Parathyroid adenoma (tissue), 2 donors: ENCODE measurements at regions not wholly inside any gene's neighbourhood (a gene's known extent, or its start where the extent isn't known, plus 50 kb on each side); places are given as distances from the start of the nearest gene placed in this dataset.

ENCODE experiments used
- H2AFZ ChIP-seq: fragments of 300-600 bp; sonication (generic); one replicate; pipeline ENCODE4 v1.7.0; 2017; ENCODE audit warnings: antibody characterized with exemption, mild to moderate bottlenecking
- H3K27ac ChIP-seq: fragments of 300-600 bp; sonication (generic); one replicate; pipeline ENCODE4 v1.7.0; 2017
- H3K27me3 ChIP-seq: fragments of 300-600 bp; sonication (generic); one replicate; pipeline ENCODE4 v1.7.0; 2017; ENCODE audit warnings: low read length; ENCODE audit not compliant: control insufficient read depth, insufficient read depth
- H3K36me3 ChIP-seq: fragments of 300-600 bp; sonication (generic); one replicate; pipeline ENCODE4 v1.7.0; 2017; ENCODE audit warnings: low read length; ENCODE audit not compliant: control insufficient read depth, insufficient read depth
- H3K4me1 ChIP-seq: fragments of 300-600 bp; sonication (generic); one replicate; pipeline ENCODE4 v1.7.0; 2017; ENCODE audit warnings: control low read depth
- H3K4me2 ChIP-seq: fragments of 300-600 bp; sonication (generic); one replicate; pipeline ENCODE4 v1.7.0; 2017; ENCODE audit warnings: low read length
- H3K4me3 ChIP-seq: fragments of 300-600 bp; sonication (generic); one replicate; pipeline ENCODE4 v1.7.0; 2017; ENCODE audit warnings: low read depth, low read length
- H3K79me2 ChIP-seq: fragments of 300-600 bp; sonication (generic); one replicate; pipeline ENCODE4 v1.7.0; 2017; ENCODE audit warnings: control low read depth
- H3K9ac ChIP-seq: fragments of 300-600 bp; sonication (generic); one replicate; pipeline ENCODE4 v1.7.0; 2017; ENCODE audit warnings: mild to moderate bottlenecking
- H3K9me3 ChIP-seq: fragments of 300-600 bp; sonication (generic); one replicate; pipeline ENCODE4 v1.7.0; 2017; ENCODE audit warnings: low read length; ENCODE audit not compliant: control insufficient read depth
- CTCF ChIP-seq: fragments of 300-600 bp; sonication (generic); IDR thresholded peaks from one replicate; pipeline ENCODE4 v1.7.0; 2017; ENCODE audit warnings: antibody characterized with exemption, mild to moderate bottlenecking
- donor health status: primary hyperparathyroidism.

DNA sequence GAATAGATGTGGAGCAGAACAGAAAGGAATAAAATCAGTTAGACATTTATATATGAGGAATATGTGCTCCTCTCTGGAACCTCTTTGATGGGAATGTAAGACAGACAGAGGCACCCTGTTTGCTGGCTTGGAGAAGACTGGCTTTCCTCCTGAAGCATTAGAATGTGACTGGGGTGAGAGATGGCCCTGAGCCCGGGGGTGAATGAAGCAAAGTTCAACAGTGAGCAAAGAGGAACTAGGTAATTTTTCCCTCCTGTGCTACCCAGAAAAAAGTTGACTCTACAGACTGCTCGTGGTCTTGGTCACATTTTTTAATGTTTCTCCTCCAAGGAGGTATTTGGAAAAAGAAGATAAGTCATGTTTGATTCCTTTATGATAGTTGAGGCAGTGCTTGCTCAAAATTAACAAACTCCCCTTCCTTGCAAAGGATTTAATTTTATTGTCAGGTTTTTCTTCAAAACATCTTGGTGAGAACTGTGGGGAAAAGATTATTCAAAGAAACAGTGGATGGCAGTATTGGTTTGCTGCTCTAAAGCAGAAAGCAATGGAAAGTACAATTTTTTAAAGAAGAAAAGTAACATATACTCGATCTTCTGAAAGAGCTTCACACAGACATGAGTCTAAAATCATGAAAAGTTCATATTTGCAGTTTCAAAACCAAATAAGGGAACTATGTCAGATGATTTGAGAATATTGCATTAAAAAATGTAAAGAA lies 370.4 kb upstream of the CDIN1 start:
- H3K4me2 ChIP-seq = no peak overlapping the region
- H3K36me3 ChIP-seq = no peaks in the 10 kb centered on the region
- no peak overlapping the region for H3K27ac ChIP-seq
- no peak overlapping the region for H3K4me3 ChIP-seq
- H3K4me1 ChIP-seq = no peaks in the 10 kb centered on the region
- no peaks in the 10 kb centered on the region for H3K27me3 ChIP-seq
- no peak overlapping the region for H2AFZ ChIP-seq
- H3K9me3 ChIP-seq = no peaks in the 10 kb centered on the region
- no peak overlapping the region for H3K9ac ChIP-seq
- TF ChIP-seq CTCF = no peak
- no peaks in the 10 kb centered on the region for H3K79me2 ChIP-seq

GRCh38 chr15:36210426-36210825 lies 369.0 kb upstream of the CDIN1 start:
- no peaks in the 10 kb centered on the region for H3K9me3 ChIP-seq
- H3K4me1 ChIP-seq = no peaks in the 10 kb centered on the region
- no peaks in the 10 kb centered on the region for H3K79me2 ChIP-seq
- H2AFZ ChIP-seq = no peak overlapping the region
- H3K27ac ChIP-seq = no peak overlapping the region
- H3K4me2 ChIP-seq = no peak overlapping the region
- H3K4me3 ChIP-seq = no peak overlapping the region
- no peak overlapping the region for H3K9ac ChIP-seq
- TF ChIP-seq CTCF = no peak
- H3K27me3 ChIP-seq = no peaks in the 10 kb centered on the region
- H3K36me3 ChIP-seq = no peaks in the 10 kb centered on the region

- H3K79me2 ChIP-seq = no peaks in the 10 kb centered on the region
- H3K27ac ChIP-seq = no peak overlapping the region
- no peaks in the 10 kb centered on the region for H3K27me3 ChIP-seq
- H3K36me3 ChIP-seq = no peaks in the 10 kb centered on the region
- no peak overlapping the region for H3K4me2 ChIP-seq
- H2AFZ ChIP-seq = no peak overlapping the region
- no peak for TF ChIP-seq CTCF
- no peak overlapping the region for H3K4me3 ChIP-seq
- no peaks in the 10 kb centered on the region for H3K4me1 ChIP-seq
- H3K9me3 ChIP-seq = no peaks in the 10 kb centered on the region
- H3K9ac ChIP-seq = no peak overlapping the region
Measured at GRCh38 chr15:36218322-36218721, 361.1 kb upstream of the CDIN1 start.

GRCh38 chr15:36218991-36219390 lies 360.4 kb upstream of the CDIN1 start:
- H3K79me2 ChIP-seq = no peaks in the 10 kb centered on the region
- H3K9me3 ChIP-seq = no peaks in the 10 kb centered on the region
- no peak overlapping the region for H3K27ac ChIP-seq
- H3K36me3 ChIP-seq = no peaks in the 10 kb centered on the region
- H2AFZ ChIP-seq = no peak overlapping the region
- no peak overlapping the region for H3K9ac ChIP-seq
- TF ChIP-seq CTCF = no peak
- no peaks in the 10 kb centered on the region for H3K27me3 ChIP-seq
- H3K4me3 ChIP-seq = no peak overlapping the region
- H3K4me2 ChIP-seq = no peak overlapping the region
- no peaks in the 10 kb centered on the region for H3K4me1 ChIP-seq

DNA sequence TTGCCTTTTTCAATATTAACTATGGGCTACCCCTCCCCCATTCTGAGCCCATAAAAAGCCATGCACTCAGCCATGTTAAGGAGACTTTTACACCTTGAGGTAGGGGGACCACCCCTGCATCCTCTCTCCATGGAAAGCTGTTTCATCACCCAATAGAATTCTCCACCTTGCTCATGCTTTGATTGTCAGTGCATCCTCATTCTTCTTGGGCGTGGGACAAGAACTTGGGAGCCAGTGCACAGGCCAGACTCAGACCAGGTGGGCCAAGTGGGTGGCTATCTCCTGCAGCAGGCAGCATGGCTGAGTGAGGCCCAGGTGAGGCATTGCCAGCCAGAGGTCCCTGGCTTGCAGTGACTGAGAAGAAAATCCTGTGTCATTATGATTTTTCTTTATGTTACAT lies 357.4 kb upstream of the CDIN1 start:
- no peak overlapping the region for H3K27ac ChIP-seq
- H3K36me3 ChIP-seq = no peaks in the 10 kb centered on the region
- no peak overlapping the region for H3K9ac ChIP-seq
- no peaks in the 10 kb centered on the region for H3K79me2 ChIP-seq
- H3K9me3 ChIP-seq = no peaks in the 10 kb centered on the region
- no peaks in the 10 kb centered on the region for H3K27me3 ChIP-seq
- H2AFZ ChIP-seq = no peak overlapping the region
- H3K4me1 ChIP-seq = no peaks in the 10 kb centered on the region
- no peak overlapping the region for H3K4me2 ChIP-seq
- TF ChIP-seq CTCF = no peak
- H3K4me3 ChIP-seq = no peak overlapping the region
